GM19023 (cell line): ENCODE measurements at regions not wholly inside any gene's neighbourhood (a gene's known extent, or its start where the extent isn't known, plus 50 kb on each side); places are given as distances from the start of the nearest gene placed in this dataset.
"Not testable (repeated sequence)": the region's sequence is repeated elsewhere in the genome, so short reads cannot be mapped to it uniquely, and the experiment has no call there.

Experiments
- ATAC-seq: cut with Tn5 transposase; IDR thresholded peaks from one replicate; pipeline ENCODE4 v1.9.1; 2021; ENCODE audit warnings: mild to moderate bottlenecking, moderate library complexity; ENCODE audit not compliant: unreplicated experiment

DNA sequence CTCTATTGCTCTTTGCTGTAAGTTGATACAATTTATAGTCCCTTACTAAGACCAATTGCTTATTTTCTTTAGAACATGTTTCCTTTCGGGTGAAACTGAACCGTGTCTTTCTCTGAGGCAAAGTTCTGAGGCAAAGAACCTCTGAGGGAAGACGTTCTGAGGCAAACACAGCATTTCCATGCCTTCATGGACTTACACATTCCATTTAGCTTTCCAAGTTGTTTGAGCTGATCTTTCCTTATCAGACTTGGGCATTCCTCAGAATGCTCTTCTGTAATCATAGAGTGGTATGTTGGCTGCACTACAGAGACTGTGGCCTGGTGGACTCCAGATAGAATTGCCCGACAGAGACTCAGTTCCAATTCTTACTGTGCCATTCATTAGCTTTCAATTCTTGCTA, 579.1 kb downstream of the KCTD12 start:
- ATAC-seq, result no peak

DNA sequence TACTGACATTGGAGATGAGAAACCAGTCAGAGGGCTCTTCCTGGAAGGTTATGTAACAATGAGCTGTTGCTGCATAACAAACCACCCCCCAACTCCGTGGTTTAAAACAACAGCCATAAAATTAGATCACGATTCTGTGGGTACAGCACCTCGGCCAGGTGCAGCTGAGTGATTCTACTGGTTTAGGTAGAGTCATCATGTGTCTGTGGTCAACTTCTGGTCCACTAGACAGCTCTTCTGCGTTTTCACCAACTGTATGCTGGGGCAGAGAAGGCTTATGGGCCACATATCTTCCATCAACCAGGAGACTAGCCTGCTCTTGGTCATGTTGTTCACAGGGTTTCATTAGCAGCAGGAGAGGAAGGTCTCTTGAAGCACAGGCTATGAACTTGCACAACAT, 585.5 kb downstream of the KCTD12 start:
- no peak for ATAC-seq

GRCh38 chr13:76297331-76297730, 588.9 kb downstream of the KCTD12 start:
- no peak for ATAC-seq

- no peak for ATAC-seq
These were observed 589.5 kb downstream of the KCTD12 start for GRCh38 chr13:76296751-76297150.

- not testable (repeated sequence) for ATAC-seq
These were observed 591.2 kb downstream of the KCTD12 start for GRCh38 chr13:76295020-76295419.

DNA sequence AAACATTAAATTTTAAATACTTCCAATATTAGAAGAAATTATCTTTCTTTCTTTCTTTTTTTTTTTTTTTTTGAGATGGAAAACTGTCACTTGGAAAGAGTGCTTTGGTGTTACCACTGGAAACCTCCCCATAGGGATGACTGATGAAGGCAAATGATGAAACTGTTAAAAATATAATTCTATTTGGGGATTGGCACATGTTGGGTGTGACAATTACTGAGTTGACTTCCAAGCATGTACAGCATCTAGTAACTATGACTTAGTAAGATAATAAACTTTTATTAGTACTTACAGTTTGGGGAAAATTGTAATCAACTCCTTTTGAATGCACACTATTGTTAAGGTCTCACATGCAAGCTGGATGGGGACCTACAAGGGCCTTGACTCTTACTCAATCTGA, 592.5 kb downstream of the KCTD12 start:
- no peak for ATAC-seq

DNA sequence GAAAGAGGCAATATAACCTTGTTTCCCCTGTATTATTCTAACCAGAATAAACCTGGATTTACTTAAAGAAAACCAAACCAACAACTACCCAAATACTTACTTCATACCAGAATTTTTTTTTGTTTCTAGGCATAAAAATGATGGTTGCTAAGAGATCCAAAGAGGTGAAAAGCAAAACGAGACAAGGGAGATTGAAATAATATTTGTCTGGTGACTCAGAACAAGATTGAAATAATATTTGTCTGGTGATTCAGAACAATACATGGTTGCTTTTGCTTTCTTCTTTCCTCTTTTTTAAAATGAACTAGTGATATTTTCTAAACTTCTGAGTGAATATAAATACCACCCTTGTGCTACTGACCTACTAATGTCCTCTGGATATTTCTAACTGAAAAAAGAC, 592.9 kb downstream of the KCTD12 start:
- no peak for ATAC-seq

DNA sequence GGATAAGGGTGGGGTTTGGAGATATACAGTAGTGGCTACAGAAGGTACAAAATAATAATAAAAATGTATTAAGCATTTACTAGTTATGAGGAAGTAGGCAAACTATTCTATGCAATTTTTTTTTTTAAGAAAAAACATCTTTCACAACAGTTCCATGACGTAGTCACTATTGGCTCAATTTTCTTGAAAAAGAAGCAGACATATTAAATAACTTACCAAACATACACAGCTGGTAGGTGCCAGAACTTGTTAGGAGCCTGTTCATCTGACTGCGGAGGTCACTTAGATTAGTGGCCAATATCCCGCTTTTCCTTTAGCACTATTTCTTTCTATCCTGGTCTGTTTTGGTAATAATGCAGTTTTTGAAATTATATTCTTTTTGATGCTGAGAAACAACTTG, 593.5 kb downstream of the KCTD12 start:
- ATAC-seq, result no peak

DNA sequence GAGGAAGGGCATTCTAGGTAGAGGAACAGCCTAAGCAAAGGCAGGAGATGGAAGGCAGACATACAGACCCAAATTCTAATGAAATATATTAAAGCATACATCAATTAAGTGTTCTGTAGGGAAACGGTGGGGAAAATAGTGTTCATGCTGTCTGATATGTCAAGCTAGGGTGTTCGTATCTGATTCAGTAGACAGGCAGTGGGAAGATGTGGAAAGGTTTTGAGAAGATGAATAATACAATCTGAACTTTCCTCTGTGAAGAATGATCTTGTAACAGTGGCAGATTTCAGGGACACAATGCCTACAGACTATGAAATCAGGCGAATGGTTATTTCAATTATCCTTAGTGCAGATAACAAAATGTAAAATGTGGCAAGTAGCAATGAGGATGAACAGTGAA, 594.2 kb downstream of the KCTD12 start:
- no peak for ATAC-seq

- ATAC-seq, result no peak
These were observed 596.6 kb downstream of the KCTD12 start for GRCh38 chr13:76289558-76289957.

DNA sequence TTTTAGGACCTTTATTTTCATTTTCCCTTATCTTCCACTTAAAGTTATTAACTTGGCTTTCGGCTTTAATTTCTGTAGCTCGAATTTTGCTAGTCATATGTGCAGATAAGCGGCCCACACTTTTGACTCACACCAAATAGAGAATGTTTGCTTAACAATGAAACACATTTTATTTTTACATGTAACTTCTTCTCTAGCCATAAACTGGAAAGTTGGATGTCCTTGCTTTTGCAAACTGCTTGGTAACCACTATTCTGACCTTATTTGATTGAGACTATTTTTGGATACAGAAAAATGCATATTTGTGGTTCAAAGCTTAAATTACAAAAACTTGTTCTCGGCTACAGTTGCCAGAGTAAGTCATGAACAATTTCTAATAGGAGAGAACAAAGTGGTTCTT, 600.0 kb downstream of the KCTD12 start:
- no peak for ATAC-seq

GRCh38 chr13:76285463-76285862, 600.7 kb downstream of the KCTD12 start:
- ATAC-seq, result no peak

DNA sequence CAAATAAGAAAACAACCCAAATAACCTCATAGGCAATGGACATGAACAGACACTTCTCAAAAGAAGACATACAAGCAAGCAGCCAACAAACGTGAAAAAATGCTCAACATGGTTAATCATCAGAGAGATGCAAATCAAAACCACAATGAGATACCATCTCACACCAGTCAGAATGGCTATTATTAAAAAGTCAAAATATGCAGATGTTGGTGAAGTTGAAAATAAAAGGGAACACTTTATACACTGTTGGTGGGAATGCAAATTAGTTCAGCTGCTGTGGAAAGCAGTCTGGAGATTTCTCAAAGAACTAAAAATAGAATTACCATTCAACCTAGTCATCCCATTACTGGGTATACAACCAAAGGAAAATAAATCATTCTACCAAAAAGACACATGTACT, 606.4 kb downstream of the KCTD12 start:
- ATAC-seq, result not testable (repeated sequence)

DNA sequence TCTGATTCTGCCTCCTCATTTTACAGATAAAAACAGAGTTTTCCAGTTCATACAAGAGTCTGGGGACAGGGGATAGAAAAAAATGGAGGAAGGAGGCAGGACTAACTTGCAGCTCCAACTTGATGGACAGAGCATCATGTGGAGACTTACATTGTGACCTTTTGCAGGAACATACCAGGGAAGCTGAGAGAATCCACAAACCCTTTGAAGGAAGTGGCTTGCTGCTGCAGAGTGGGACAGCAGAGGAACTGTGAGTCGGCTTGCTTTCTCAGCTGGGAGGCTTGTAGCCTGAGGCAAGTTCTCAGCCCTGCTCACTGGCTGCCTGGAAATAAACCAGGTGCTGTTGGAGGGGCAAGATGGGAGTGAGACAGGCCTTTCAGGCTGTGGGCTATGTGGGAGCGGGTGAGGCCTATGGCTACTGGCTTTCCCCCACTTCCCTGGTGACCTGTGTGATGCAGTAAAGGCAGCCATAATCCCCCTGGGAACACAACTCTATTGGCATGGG, 614.4 kb downstream of the KCTD12 start:
- no peak for ATAC-seq

GRCh38 chr13:76268307-76268706, 617.9 kb downstream of the KCTD12 start:
- ATAC-seq, result not testable (repeated sequence)

- no peak for ATAC-seq
These were observed 619.0 kb downstream of the KCTD12 start for GRCh38 chr13:76267216-76267615.

DNA sequence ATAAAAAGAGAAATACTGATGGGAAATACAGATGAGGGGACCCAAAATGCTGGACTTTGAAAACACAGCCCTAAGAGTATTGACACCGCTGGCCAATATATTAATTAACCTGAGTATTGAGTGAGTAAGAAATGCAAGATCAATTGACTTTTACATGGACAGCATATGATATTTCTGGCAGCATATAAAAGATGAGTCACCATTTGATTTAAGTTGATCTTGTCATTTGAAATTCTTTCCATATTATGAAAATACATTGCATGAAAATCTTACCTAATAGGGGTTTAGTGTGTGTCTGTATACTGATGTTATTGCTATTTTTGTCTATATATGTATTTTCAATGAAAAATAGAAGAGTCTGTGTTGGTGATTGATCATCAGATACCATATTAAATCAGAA, 619.6 kb downstream of the KCTD12 start:
- ATAC-seq, result no peak

GRCh38 chr13:76250211-76250610, 614.1 kb downstream of the LMO7 start:
- ATAC-seq, result no peak

DNA sequence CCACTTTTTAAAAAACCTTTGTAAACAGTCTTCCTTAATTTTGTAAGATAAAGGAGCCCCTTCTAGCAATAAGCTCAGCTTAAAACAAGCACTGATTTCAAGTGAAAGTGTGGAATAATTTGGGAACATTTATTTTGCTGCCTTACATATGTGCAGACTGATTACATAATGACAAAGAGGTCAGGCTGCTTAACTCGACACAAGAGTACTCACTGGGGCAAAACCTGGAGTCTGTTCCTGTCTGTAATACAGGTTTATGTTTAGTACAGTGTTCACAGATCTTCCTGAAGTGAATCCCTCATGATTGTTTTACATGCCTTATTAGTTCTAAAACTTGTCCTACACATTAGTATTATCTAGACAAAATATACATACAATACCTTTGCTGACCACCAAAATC, 609.8 kb downstream of the LMO7 start:
- ATAC-seq, result no peak

- no peak for ATAC-seq
These were observed 609.1 kb downstream of the LMO7 start for GRCh38 chr13:76245211-76245610.

DNA sequence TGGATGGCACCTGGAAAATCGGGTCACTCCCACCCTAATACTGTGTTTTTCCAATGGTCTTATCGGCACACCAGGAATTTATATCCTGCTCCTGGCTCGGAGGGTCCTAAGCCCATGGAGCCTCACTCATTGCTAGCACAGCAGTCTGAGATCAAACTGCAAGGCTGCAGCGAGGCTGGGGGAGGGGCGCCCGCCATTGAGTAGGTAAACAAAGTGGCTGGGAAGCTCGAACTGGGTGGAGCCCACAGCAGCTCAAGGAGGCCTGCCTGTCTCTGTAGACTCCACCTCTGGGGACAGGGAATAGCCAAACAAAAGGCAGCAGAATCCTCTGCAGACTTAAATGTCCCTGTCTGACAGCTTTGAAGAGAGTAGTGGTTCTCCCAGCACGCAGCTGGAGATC, 607.0 kb downstream of the LMO7 start:
- not testable (repeated sequence) for ATAC-seq

DNA sequence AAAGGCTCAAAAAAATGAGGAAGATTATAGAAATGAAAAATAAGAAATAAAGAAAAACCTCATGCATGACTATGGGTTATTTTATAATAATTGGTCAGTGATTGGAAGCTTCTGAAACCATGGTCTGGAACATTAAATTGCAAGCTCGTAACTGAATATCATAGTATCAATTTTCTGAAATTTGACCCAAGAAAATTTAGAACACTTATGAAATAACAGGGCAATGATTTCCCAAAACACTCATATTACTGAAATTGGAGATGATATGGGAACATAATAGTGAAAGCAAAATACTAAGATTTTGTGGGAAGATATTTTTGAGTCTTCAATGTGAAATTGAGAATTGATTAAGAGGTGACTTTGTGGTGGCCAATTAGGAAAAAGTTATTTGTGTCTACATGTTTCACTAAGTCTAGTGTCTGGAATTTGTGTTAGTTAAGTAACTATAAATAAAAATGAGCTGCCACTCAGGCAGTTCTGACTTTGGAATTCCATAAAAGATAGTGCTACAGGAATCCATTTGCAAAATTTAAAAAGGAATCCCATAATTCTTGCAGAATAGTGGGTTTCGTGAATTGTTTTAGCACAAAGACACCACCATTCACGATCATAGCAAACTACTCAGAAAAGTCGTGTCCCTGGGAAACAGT, 603.0 kb downstream of the LMO7 start:
- no peak for ATAC-seq

- no peak for ATAC-seq
These were observed 595.5 kb downstream of the LMO7 start for GRCh38 chr13:76231522-76232167.
